COLO668 (cell line): ENCODE measurements at regions not wholly inside any gene's neighbourhood (a gene's known extent, or its start where the extent isn't known, plus 50 kb on each side); places are given as distances from the start of the nearest gene placed in this dataset.

Source experiments
- DNase-seq: peaks from one replicate; lab custom pipeline; 2025; ENCODE audit not compliant: unreplicated experiment; lab: John Stamatoyannopoulos, UW

GRCh38 chr4:38538517-38538916 is 125.5 kb upstream of the KLF3 start:
- no peak for DNase-seq

DNA sequence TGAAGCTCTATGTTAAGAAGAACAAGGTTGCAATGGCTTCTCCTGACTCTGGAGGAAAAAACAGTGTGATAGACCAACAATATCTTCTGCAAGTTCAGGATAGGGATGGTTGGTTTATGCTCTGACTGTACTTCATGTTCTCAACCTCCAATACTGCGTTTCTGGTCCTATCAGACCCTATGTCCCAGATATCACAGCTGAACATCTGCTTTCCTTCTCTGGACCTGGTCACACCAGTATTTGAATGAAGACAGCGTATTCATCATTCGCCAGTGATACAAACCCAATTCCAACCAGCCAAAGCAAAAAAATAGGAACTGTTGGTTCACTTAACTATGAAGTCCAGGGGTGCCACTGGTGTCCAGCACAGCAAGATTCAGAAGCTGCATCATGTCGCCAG is 124.5 kb upstream of the KLF3 start:
- no peak for DNase-seq

GRCh38 chr4:38547052-38547451 is 116.9 kb upstream of the KLF3 start:
- no peak for DNase-seq

DNA sequence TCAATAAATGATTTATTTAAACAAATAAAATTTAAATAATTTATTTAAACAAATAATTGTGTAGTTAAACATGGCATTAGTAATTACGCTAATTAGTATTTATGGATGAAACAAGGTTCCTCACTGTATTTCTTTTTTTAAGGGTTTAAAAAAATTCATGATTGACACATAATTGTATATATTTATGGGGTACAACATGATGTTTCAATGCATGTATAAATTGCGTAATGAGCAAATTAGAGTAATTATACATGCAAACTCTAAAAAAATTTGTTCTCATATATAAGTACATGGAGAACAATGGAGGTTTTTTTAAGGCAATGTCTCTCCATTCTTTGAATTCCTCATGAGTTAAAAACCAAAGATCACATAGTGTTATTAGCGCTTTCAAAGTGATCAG is 115.7 kb upstream of the KLF3 start:
- no peak for DNase-seq

DNA sequence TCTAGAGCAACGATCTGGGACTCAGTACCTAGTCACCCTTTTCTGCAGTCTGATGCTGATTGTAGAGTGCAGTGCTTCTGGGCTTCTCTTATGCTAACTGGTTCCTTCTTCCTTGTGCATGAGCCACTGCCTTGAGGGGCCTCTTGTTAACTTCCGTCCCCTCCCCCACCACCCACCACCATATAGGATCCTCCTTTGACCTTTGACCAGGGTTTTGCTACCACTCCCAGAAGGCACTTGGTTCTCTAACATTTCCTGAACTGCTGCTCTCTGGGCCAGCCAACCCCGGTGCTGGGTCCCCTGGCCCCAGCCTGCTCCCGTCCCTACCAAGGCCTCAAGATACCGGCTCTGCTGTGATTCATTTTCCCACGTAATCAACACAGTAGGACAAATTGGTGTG is 104.6 kb upstream of the KLF3 start:
- no peak for DNase-seq

DNA sequence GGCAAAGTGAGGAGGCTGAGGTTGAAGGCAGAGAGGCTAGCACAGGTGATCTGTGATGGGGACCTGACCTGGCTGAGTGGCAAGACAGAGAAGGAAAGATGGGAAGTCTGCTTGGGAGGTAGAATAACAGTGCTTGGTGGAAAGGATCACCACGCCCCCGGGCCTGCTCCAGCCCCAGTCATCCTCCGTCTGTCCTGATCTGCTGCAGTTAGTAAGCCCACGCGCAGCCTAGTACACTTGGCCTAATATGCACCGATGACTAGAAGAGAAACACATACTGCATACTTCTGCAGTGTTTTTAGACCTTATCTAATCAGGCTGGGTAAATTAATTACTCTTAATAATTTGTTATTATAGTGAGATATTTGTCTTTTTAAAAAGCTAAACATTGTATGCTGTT is 103.7 kb upstream of the KLF3 start:
- no peak for DNase-seq

- DNase-seq = no peak
These were observed 103.0 kb upstream of the KLF3 start for GRCh38 chr4:38560768-38561558.

DNA sequence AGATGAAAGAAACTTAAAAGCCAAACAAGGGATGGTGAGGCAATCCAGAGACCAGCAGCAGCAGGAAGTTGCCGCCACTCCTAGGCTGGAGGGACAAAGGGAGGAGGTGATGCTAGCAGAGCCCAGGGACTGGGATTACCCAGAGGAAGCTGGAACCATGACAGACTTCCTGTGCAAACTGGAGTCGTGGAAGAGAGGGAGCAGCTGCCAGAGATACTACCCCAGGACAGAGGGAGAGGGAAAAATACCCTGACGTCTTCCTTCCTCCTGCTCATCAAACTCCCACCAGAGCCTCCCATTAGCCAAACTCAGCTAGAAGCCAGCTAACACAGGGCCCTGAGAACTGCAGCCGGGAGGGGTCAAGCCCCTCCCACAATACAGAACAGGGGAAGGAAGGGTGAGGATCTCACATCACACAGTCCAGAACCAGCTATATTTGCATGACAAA is 101.2 kb upstream of the KLF3 start:
- DNase-seq = peak; percentile 9

GRCh38 chr4:38563707-38564495 is 100.1 kb upstream of the KLF3 start:
- peak; percentile 45 for DNase-seq

DNA sequence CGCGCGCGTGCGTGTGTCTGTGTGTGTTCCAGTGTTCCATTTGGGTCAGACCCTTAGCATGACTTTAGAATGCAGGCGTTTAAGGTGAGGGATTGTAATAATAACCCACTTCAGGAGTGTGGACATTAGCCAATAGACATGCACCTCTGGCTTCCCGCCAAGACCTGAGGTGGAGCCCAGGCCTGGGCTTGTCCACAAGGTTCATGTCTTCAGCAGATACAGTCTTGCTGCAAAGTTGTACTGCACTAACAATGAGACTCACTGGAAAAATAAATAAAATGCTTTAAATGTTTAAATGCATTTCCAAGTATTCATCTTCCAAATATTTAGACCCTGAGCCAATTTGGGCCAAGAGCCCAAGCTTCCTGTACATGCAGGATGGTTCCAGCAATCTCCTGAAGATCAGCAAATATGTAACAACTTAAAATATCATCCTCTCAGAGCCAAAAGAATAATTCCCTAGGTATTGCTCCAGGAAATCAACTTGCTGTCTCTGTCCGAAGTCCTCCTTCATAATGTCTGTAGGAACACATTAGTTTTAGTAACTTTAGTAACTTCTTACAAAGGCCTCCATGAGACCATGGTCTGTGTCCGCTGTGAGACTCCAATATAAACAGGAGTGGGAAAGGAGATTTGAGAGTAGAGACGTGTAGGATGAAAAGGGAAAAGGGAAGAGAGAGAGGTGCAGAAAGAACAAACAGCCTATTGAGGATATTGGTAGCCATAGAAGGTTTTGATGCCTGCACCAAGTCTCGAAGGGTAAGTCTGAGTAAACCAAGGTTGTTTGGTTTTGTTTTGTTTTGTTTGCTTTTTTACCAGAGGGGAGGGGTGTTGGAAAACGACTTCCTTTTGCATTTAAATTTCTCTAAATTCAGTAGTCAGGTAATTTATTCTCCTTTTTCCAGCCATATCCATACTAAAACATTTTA is 98.5 kb upstream of the KLF3 start:
- DNase-seq = peak; percentile 24

GRCh38 chr4:38566806-38567398 is 97.1 kb upstream of the KLF3 start:
- DNase-seq = no peak

DNA sequence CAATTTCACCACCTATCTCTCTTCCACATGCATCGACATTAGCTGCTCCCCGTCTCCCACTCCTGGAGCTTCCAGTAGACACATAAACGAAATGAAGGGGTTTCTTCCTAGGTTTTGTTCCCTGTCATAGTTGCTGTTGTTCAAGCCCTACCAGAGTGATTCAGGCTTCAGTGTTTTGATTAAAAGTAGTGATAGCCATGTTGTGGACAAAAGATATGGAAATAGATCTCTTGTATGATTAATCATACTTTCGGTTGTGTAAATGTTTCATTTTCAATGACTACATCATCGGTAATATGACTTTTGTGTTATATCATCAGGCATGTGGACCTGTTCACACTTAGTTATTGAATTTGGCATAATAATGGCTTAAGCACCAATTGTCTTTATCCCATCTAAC is 96.5 kb upstream of the KLF3 start:
- no peak for DNase-seq

DNA sequence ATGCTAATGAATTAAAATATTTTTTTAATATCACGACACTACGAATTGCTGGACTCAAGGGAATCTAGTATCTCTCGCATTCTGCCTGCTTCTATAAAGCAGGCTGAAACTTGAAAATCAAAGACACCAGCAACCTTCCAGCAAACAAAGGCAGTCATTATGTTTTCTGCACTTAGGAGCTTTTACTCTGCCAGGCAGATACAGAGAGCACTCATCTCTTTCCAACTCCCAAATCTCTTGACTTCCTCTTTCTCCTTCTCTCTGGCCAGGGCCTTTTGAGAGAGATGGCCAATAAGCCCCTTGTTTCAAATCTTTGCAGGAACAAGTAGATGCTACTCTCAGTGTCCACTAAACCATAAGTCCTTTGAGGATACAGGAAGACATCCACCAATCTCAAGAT is 95.2 kb upstream of the KLF3 start:
- DNase-seq = no peak

DNA sequence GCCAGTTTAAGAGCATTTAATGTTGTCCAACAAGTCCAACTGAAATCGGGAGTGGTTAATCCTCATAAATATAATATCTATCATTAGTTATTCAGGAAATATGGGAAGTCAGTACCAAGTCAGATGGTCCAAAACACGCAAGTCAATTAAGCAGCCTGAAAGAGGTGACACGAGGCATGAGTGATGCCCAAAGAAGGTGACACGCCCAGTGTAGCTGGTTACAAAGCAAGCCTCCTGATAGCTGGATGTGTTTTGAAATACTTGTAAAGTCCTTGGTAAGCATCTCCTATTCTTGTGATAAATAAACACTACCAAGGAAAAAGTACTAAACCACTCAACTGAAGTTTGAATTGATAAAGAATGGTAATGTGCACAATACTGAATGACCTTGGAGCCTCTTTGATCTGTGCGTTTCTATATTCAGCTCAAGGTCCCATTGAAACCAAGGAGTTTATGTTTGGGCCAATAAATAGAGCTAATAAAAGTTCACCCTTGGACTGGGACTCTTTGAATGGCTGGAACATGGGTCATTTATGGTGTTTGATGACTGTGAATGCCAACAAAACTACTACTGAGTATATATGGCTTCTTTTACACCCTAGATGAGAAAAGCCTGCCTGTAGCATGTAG is 93.2 kb upstream of the KLF3 start:
- no peak for DNase-seq

DNA sequence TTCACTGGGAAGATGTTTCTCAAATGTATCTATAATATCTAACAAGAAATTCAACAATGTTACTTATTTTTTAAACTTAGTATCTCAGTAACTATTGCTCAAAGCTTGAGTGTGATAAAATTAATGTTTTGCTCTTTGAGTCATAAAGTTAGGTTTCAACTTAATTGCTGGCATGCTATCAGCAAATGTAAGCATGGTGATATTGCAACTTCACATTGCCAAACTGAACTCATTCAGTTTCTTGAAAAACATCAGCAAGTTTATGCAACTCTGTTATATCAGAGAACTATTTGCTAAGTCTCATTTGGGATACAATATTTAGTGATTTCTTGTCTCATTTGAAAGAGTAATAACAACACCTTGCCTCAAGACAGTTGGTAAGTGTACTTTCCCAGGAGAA is 91.2 kb upstream of the KLF3 start:
- no peak for DNase-seq

DNA sequence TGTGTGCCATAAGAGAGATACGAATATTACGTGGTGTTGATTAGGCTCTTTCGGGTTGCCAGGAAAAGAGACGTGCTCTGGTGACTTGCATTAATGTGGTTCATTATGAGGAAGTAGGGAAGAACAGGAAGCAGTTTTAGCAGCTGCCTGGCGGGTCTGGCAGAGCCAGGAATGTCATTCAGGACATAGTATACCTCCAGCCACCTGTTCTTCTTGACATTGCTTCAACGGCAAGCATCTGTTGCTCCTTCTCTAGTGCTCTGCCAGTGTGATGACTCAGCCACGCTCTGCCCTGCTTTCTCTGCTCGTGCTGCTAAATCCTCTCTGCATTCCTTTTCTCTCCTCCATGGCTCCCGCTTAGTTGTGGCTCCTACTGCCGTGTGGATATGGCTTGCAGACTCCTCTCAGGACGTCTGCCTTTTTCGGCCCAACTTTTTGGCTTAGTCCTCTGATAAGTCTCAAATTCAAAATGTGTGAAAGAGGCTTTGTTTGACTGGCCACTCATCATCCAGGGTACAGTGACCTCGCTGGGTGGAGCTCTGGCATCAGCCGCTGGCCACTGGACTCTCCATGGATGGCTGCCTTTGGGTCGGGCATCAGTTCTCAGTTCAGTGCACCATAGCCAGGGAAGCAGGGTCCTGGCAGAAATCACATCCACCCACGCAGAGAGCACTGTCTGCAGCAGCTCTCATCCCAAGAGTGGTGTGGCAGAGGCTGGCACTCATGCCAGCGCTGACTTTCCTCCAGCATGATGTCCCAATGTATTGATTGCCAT is 89.3 kb upstream of the KLF3 start:
- peak; percentile 56 for DNase-seq

DNA sequence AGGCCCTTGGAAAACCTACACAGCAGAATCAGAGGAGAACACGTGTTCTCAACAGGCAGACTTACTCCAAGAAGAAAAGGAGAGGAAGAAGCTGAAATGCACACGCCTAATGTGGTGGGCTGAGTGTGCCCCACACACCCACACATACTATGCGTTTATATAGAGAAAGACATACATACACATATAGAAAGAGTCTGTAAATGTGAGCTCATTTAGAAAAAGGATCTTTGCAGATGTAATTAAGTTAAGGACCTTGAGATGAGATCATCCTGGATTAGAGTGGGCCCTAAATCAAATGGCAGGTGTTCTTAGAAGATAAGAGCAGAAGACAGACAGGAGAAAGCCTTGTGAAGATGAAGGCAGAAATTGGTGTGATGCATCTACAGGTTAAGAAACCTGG is 87.2 kb upstream of the KLF3 start:
- no peak for DNase-seq

DNA sequence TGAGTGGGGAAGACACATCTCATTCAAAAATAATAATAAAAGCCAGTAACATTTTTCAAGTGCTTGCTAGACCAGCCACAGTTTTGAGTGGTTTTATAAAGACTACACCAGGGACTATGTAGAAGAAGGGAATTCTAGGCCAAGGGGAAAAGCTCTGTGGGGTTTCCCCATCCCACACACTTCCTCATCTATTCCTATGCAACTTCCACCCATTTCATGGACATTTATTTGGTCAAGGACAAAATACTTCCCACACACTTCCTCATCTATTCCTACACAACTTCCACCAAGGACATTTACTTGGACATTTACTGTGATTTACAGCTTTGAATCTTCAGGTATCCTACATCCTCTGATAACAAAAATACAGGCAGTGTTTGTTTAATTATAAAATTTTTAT is 86.5 kb upstream of the KLF3 start:
- no peak for DNase-seq

GRCh38 chr4:38581426-38582106 is 82.4 kb upstream of the KLF3 start:
- no peak for DNase-seq
